ENCODE measurements at regions not wholly inside any gene's neighbourhood (a gene's known extent, or its start where the extent isn't known, plus 50 kb on each side); places are given as distances from the start of the nearest gene placed in this dataset.

DNA sequence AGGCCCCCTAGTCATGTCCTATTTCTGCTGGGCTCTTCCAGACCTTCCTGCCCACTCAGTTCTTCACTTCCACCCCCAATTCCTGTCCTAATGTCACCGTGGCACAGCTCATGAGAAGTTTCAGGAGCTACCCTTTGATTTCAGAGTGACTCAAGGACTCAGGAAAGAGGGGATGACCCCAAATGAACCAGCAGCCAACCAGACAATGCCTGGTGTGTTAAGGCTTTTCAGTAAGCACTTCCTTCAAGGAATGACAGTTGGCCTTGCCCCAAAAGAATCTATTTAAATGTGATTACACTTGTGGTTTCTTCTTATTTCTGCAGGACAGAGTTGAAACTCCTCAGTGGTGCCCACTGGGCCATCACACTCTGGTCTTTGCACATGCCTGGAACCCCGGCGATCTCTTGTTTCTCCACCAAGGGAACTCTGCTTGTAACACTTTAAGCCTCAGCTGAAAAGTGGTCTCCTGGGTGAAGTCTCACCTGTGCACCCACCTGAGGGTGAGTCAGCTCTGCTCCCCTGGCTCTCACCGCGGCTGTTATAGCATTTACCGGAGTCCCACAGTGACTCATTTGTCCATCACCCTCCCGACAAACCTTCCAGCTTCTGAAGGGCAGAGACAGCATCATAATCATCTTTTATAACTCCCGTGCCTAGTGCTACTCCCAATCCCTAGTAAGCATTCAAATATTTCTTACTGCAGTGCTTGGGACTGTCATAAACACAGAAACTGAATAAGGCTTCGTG is 123.0 kb upstream of the SVIL start:
- DNase-seq (ENCODE audit: low read depth in 2 of 2): no peak

DNA sequence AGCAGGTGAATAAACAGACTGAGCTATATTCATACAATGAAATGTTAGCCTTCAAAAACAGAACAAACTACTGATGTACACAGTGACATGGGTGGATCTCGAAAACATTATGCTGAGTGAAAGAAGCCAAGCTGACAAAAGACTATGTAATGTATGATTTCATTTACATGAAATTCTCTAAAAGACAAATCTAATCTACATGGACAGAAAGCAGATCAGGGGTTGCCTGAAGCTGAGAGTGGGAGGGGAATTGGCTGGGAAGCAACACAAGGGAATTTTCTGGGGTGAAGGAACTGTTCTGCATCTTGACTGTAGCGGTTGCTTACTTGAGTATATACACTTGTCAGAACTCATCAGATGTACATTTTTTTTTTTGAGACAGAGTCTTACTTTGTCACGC is 121.7 kb upstream of the SVIL start:
- DNase-seq (ENCODE audit: low read depth in 2 of 2): no peak

DNA sequence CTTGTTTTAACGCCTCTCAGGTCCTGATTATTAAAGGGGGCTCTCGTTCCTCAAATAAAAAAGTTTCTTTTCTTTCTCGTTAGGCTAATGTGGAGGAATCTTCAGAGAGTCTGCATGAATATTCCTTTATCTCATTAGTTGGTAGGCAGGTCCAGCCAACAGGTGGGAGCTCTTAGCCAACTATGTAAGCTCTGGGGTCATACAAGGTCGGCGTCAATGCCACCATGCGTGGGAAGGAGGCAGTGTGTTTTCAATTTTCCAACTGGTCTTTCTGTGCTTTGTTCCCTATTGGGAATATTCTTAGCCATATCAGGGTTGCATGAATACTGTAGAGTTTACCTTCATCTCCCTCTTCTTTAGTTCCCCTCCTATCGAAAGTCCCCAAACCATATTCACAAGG is 118.5 kb upstream of the SVIL start:
- no peak for DNase-seq (ENCODE audit: low read depth in 2 of 2)

DNA sequence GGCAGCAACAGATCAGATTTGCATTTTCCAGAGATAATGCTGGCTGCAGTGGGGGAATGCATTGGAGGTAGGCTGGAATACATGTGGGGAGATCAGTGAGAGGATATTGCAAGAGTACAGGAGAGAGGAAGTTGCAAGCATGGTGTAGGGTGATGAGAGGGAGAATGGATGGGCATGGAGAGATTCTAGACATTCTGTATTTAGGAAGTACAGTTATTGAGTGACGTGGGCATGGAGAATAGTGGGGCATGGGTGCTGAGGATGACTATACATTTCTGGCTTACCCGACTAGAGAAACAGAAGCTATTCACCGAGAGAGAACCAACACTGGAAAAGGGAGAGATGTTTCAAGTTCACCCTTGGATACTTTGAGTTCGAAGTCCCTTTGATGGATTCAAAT is 116.9 kb upstream of the SVIL start:
- DNase-seq (ENCODE audit: low read depth in 2 of 2): no peak

DNA sequence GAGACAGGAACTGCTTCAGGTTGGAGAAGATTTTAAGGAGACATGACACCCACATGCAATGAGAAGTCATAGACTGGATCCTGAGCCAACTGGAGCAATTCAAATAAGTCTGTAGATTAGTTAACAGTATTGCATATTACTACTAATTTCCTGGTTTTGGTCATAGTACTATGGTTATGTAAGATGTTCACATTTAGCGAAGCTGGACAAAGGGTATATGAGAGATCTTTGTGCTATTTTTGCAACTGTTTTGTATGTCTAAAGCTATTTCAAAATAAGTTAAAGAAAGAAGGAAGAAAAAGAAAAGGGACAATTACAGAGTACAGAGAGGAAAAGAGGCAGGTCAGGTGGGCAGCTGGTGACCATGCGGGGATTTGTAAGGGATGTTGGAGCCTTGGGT is 116.5 kb upstream of the SVIL start:
- no peak for DNase-seq (ENCODE audit: low read depth in 2 of 2)

DNA sequence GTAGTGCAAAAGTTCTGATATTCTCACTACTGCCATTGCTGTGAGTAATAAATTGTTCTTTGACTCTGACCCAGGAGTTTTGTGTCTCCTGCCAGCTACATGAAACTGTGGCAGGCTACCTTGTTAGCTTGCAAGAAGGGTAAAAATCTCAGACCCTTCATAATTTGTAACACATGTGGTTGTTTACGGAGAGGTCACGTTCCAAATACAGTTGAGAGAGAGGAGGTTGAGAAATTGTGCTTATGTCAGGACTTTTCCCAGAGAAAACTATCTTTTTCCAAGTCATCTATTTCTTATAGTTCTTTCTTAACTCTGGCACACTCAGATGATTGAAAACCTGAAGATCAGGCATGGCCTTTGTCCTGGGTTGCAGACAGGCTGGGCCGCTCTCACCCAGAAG is 114.4 kb upstream of the SVIL start:
- DNase-seq (ENCODE audit: low read depth in 2 of 2): no peak

DNA sequence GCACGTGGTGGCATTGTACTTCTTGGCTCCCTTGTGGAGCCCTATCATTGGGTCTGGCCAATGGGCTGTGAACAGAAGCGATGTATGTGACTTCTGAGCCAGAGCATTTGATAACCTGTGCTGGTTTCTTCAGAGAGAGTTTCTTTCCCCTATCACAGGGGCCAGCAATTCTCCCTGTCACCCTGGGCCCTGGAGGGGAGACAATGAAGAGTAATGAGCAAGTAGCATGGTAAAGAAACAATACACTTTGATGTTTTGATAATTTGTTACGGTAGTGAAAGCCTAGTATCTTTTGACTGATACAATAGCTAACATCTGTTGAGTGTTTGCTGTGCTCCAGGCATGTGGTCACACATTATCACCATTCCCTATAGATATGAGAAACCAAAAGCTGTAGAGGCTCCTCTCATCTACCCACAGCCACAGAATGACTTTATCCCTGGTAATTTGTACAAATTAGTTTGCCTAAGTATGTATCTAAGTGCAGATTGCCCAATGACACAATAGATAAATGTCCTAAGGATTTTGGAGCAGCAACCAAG is 113.4 kb upstream of the SVIL start:
- DNase-seq (ENCODE audit: low read depth in 2 of 2): no peak

DNA sequence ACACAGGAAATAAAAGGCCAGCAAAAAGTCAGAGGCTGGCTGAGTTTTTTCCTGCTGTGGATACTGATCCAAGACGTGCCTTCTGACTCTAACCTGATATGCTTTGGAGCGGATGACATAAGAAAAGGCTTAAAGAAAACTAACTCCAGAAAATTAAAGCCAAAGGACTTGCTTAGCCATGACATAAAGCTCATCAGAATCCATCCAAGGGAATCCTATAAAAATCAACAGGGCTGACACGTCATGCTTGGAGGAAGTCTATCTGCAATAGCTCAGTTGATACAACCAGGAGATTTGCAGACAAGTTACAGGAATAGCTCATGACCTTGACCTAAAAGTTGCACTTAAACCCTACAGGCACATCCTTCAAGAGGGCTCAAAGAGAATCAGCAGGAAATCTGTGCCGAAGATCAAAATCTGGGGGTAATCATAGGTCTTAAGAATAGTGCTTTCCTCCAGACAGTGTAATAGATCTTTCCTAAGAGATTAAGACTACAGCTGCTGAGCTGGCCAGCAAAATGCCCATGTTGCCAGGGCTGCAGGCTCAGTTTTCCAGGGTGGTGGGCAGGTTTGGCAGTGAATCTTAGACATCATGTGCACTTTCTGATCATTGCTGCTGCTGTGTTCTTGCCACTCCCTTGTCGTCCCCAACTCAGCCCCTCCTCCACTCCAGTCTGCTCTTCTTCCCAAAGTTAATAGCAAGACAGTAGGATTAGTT is 111.5 kb upstream of the SVIL start:
- DNase-seq (ENCODE audit: low read depth in 2 of 2): no peak

DNA sequence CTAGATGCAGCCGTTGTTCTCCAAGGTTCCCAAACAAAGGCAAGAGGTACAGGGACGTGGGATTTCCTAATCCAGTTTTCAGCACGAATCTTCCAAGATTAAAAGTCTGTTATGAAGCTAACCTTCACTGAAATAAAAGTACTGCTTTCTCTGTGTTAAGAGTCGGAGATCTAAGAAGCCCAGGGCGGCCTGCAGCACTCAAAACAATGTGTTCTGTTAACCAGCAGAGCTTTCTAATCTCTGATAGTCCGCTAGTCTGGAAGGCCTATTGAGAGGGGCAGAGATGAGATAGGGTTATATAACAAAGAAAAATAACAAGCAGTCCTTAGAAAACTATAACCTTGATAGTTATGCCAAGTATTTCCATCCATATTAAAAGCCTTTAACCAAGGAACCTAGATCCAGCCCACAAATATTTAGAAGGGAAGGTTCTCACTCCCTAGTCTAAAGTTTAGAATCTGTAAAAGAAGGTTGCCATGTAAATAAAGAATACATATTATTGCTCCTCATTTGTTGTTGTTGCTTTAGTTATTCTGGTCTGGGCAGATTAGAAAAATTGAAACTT is 106.3 kb upstream of the SVIL start:
- DNase-seq (ENCODE audit: low read depth in 2 of 2): no peak

DNA sequence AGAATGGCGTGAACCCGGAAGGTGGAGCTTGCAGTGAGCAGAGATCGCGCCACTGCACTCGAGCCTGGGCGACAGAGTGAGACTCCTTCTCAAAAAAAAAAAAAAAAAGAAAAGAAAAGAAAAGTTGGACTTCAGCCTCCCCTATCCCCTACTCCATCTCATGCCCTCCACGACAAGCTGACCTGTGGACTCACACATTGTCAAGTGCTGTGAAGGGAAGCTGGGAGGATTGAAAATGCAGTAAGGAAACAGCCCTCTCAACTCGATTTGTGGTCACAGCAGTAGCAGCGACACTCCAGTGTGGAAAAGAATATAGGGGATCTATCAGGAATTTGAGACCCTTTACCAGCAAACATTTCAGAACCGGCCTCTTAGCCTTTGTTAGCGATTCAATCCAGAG is 103.6 kb upstream of the SVIL start:
- no peak for DNase-seq (ENCODE audit: low read depth in 2 of 2)

DNA sequence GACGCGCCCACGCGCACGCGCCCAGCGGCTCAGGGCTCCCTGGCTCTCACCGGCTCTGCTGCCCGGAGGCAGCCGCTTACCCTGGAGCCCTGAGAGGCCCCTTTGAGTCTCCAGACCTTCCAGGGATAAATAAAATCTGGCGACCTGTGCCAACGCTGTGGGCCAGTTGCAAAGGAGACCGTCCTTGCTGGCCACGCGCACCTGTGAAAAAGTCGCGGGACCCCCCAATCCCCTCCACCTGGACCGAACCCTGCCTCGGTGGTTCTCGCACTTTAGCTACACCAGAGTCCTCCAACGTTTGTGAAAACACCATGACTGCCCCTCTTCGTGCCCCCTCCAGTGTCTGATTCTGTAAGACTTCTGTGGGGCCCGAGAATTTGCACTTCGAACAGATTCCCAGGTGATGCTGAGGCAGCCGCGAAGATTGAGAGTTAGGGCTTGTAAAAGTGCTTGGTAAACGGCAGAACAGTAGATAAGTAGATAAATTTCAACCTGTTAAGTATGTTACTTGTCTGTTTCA is 102.4 kb upstream of the SVIL start:
- DNase-seq (ENCODE audit: low read depth in 2 of 2): no peak

DNA sequence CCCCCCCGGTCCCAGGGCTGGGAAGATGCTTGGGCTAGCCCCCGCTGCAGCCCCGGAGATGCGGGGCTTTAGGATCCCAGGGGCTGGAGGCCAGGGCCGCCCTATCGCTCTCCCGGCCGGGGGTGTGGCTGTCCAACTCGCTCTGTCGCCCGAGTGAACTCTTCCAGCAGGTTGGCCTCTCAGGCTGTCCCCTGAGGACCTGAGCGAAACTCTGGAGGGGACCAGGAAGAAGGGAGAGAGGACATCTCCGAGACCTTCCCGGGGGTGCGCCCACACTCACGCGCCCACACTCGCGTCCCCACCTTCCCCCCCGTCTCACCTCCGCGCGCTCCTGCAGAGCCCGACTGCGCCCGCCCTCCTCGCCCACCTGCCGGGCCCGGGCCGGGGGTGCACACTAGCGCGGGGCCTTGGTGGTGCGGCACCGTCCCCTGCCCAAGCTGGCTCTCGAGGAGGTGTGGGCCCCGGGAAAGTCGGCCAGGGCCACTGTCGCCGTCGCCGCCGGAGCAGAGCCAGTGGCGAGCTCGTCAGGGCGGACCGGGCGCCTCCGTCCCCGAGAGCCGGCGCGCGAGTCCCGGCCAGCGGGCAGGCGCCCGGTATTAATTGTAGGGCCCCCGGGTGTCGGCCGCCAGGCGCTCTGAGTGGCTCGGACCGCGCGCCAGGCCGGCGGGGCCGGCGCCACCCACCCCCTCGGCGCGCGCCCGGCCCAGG is 101.7 kb upstream of the SVIL start:
- DNase-seq (ENCODE audit: low read depth in 2 of 2): no peak

DNA sequence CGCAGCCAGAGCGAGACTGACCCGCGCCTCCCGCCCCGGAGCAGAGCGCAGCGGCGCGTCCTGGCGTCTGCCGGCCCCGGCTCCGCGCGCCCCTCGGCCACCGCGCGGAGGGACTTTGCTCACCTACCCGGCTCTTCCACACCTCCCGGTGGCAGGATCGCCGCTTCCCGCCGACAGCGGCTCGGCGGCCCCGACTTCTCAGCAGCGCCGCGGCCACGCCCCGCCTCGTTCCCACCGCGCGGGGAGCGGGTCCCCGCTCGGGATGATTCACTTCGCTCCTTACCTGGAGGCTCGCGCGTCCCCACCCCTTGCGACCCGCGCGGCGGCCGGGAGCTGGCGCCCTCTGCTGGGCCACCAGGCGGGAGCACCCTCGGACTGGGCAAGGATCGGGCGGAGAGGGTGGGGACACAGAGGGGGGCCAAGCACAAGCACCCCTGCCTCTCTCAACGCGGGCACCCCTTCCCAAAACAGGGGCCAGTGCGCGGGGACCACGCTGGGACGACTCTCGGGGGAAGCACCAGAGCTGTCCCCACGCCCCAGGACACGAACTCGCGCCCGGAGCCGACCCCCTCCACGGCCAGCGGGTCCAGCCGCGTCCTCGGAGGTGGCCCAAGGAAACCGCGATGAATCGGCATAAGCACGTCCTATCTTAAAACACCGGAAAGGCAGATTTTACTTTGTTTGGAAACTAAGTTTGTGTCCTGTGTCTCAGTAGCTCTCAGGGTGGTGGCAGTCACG is 101.0 kb upstream of the SVIL start:
- DNase-seq (ENCODE audit: low read depth in 2 of 2): no peak

DNA sequence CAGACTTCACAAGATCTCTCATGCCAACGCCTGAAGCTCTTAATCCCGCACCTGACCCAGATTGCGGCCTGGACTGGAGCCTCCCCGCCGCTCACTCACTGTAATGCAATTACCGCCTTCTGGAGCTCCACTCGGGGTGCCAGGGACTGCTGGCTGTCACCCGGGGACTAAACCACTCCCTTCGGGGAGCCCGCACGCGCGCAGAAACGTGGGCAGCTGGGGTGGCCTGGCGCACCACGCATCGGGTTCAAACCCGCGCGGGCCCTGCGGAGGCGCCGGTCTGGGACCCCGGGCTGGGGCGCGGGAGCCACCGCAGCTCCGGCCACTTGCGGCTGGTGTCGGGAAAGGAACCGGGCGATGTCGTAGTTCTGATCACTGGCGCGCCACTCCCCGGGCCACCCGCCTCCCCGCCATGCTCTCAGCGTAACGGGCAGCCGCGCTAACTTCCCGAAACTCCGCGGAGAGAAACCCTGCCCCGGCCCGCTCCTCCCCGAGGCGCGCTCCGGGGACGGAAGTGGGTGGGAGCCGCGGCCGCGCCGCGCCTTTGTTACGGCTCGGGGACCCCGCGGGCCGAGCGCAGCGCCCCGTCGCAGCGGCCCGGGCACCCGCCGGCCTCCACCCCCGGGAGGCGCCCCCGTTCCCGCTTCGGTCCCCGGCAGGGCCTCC is 100.3 kb upstream of the SVIL start:
- DNase-seq (ENCODE audit: low read depth in 2 of 2): no peak

DNA sequence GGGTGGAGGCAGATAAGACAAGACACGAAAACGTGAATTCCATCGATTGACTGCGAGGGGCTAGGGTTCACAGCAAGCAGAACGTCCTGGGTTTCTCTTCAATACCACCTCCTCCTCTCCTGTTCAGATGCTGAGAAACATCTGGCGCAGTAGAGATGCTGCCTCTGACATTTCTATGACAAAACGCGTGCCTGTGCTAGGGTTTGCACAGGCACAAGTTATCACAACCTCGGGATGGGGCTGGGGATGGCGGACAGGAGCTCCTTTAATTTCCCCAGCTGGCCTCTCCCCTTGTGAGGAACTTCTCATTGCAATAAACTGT is 99.8 kb upstream of the SVIL start:
- DNase-seq (ENCODE audit: low read depth in 2 of 2): no peak

DNA sequence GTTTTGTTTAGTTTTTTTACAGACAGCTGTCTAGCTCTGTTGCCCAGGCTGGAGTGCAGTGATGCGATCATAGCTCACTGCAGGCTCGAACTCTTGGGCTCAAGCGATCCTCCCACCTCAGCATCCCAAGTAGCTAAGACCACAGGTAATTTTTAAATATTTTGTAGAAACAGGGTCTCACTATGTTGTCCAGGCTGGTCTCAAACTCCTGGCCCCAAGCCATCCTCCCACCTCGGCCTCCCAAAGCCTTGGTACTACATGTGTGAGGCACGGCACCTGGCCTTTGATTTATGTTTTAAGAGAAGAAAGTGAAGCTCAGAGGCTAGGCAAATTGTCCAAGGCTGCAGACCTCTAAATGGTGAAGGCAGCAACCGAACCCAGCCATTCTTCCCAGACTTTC is 98.6 kb upstream of the SVIL start:
- DNase-seq (ENCODE audit: low read depth in 2 of 2): no peak

DNA sequence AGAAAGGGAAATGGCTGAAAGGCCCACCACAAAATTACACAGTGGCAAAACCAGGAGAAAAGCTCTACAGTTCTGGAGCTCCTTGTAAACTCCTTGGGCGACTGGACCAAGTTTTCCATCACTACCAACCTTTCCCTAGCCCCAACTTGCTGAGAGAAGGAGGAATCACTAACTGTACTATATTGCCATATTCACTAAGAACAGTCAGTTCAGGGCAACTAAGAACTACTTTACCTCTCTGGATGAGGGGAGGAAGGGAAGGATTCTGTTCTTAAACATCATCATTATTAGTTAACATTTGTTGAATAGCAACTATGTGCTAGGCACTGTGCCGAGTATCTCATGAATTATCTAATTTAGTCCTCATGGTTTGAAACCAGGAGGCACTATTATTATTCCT is 98.1 kb upstream of the SVIL start:
- no peak for DNase-seq (ENCODE audit: low read depth in 2 of 2)

DNA sequence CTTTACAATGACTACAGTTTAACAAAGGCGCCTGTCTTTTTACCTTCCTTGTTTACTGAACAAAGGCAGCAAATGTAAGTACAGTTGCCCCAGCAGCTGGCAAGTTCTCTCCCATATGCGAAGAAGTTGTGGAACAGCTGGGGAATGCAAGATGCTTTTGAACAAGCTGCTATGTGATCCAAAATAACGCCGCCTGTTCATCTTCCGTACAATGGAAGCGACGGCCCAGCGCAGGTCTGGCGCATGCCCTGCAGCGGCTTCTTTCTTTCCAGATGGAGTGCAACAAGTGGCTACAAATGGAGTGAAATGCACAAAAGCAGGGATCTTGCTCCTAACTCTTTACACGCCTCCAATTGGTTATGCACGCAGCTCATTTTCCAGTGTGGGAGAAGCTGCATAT is 97.0 kb upstream of the SVIL start:
- no peak for DNase-seq (ENCODE audit: low read depth in 2 of 2)

DNA sequence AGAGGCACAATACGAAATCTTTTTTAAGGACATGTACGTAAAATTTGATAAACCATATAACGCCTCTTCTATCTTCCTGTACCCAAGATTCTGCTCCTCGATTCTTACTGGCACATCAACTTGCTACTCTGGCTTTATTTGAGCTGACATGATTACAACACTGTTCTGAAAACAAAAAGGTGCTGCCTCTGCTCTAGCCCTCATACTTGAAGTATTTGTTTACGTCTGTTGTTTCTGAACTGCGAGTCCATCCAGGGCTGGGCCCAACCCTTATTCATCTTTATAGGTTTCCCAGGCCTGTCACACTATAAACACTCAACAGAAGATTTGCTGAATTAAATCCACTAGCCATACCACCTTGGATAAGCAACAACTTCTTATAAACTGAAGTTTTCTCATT is 96.2 kb upstream of the SVIL start:
- no peak for DNase-seq (ENCODE audit: low read depth in 2 of 2)

DNA sequence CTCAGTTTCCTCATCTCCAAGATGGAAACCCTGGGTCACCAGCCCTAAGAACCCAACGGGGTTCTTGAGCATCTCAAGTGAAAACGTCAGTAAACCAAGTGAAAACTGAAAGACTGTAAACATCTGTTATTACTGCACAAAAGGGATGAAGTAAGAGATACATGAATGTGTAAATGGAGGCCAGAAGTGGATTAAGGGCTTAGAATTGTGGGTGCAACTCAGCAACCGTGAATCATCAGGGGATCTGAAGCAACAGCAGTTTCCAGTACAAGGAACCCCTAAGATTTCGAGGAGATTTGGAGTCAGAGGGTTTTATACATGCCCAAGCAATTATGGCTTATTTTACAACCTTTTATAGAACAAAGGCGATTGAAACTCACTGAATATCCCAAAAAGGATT is 95.7 kb upstream of the SVIL start:
- no peak for DNase-seq (ENCODE audit: low read depth in 2 of 2)

DNA sequence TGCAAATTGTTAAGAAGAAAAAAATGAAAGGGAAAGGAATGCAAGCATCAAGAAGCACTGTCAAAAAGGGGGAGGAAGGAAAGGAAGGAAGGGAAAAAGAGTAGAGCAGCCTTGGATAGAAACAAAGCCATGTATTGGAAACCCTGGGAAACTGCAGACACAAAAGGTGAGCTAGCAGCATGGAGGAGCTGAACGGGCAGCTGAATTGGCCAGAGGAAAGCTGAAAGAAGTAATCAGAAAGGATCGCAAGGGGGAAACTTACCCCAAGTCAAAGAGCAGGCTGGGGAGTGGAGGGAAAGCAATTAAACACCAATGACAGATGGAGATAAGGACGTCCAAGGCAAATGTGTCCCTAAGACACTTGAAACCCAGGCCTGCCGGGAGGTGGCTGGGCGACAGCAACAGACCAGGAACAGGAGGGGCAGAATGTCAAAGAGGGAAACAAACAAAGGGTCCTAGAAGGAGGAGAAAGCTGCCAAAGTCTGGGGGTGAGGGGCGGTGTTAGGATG is 93.8 kb upstream of the SVIL start:
- DNase-seq (ENCODE audit: low read depth in 2 of 2): no peak
